ENCODE measurements at regions not wholly inside any gene's neighbourhood (a gene's known extent, or its start where the extent isn't known, plus 50 kb on each side); places are given as distances from the start of the nearest gene placed in this dataset.

- Histone ChIP-seq H3K36me3 (ENCODE audit: control insufficient read depth, insufficient read depth, low read length) (no peaks in the 10 kb centered on the region), H3K27ac (ENCODE audit: low read depth, low read length, severe bottlenecking) (no peak overlapping the region), H3K4me1 (ENCODE audit: control insufficient read depth, insufficient read depth, low read length, poor library complexity, severe bottlenecking) (no peaks in the 10 kb centered on the region), H3K9me3 (ENCODE audit: control insufficient read depth, low read length) (peaks cover 2% of the 10 kb centered on the region), H3K4me3 (ENCODE audit: extremely low read depth, insufficient read depth, low read length, poor library complexity, severe bottlenecking) (no peak overlapping the region)
- WGBS, 2 experiments (ENCODE audit: insufficient coverage in 2 of 2): 94 to 100% methylated on average over 2 of the region's 3 CpGs
Measured at GRCh38 chr11:34794696-34795095, 121.5 kb downstream of the APIP start.

GRCh38 chr11:34793666-34794065, 122.5 kb downstream of the APIP start:
- H3K4me3 ChIP-seq (ENCODE audit: extremely low read depth, insufficient read depth, low read length, poor library complexity, severe bottlenecking): no peak overlapping the region

GRCh38 chr11:34792814-34793258, 123.3 kb downstream of the APIP start:
- Histone ChIP-seq H3K9me3 (ENCODE audit: control insufficient read depth, low read length) (peaks cover 2% of the 10 kb centered on the region), H3K4me1 (ENCODE audit: control insufficient read depth, insufficient read depth, low read length, poor library complexity, severe bottlenecking) (no peaks in the 10 kb centered on the region), H3K4me3 (ENCODE audit: extremely low read depth, insufficient read depth, low read length, poor library complexity, severe bottlenecking) (no peak overlapping the region), H3K27ac (ENCODE audit: low read depth, low read length, severe bottlenecking) (no peak overlapping the region), H3K36me3 (ENCODE audit: control insufficient read depth, insufficient read depth, low read length) (no peaks in the 10 kb centered on the region)
- 85 to 89% methylated on average over 3 to 4 of the region's 4 CpGs for WGBS, 2 experiments (ENCODE audit: insufficient coverage in 2 of 2)

More at GRCh38 chr11:34793666-34794065, 122.5 kb downstream of the APIP start:
- Histone ChIP-seq H3K27ac (ENCODE audit: low read depth, low read length, severe bottlenecking) (no peak overlapping the region), H3K4me1 (ENCODE audit: control insufficient read depth, insufficient read depth, low read length, poor library complexity, severe bottlenecking) (no peaks in the 10 kb centered on the region), H3K36me3 (ENCODE audit: control insufficient read depth, insufficient read depth, low read length) (no peaks in the 10 kb centered on the region), H3K9me3 (ENCODE audit: control insufficient read depth, low read length) (peaks cover 2% of the 10 kb centered on the region)

GRCh38 chr11:34791780-34792542, 124.2 kb downstream of the APIP start:
- Histone ChIP-seq H3K27ac (ENCODE audit: low read depth, low read length, severe bottlenecking) (no peak overlapping the region), H3K4me1 (ENCODE audit: control insufficient read depth, insufficient read depth, low read length, poor library complexity, severe bottlenecking) (no peaks in the 10 kb centered on the region), H3K9me3 (ENCODE audit: control insufficient read depth, low read length) (peaks cover 2% of the 10 kb centered on the region), H3K36me3 (ENCODE audit: control insufficient read depth, insufficient read depth, low read length) (no peaks in the 10 kb centered on the region), H3K4me3 (ENCODE audit: extremely low read depth, insufficient read depth, low read length, poor library complexity, severe bottlenecking) (no peak overlapping the region)
- WGBS, 2 experiments (ENCODE audit: insufficient coverage in 2 of 2): 82 to 96% methylated on average over 3 of the region's 5 CpGs

DNA sequence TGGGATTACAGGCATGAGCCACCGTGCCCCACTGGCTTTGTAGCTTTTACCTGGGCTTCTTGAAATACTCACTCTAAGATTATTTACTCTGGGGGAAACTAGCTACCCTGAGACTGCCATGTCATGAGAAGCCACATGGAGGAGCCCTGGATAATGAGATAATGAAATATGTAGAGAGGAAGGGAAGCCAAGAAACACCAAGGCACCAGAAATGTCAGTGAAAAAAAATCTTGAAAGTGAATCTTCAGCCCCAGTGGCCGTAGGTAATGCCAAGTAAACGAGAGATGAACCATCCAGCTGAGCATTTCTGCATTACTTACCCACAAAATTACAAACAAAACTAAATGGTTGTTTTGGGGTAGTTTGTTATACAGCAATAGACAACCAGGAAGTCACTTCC, 125.6 kb downstream of the APIP start:
- WGBS, 2 experiments (ENCODE audit: insufficient coverage in 2 of 2): 83 to 100% methylated on average over 1 of the region's 3 CpGs
- no peak overlapping the region for H3K4me3 ChIP-seq (ENCODE audit: extremely low read depth, insufficient read depth, low read length, poor library complexity, severe bottlenecking)

GRCh38 chr11:34789196-34789834, 126.9 kb downstream of the APIP start:
- Histone ChIP-seq H3K4me1 (ENCODE audit: control insufficient read depth, insufficient read depth, low read length, poor library complexity, severe bottlenecking) (no peaks in the 10 kb centered on the region), H3K9me3 (ENCODE audit: control insufficient read depth, low read length) (no peaks in the 10 kb centered on the region), H3K27ac (ENCODE audit: low read depth, low read length, severe bottlenecking) (no peak overlapping the region), H3K4me3 (ENCODE audit: extremely low read depth, insufficient read depth, low read length, poor library complexity, severe bottlenecking) (no peak overlapping the region), H3K36me3 (ENCODE audit: control insufficient read depth, insufficient read depth, low read length) (no peaks in the 10 kb centered on the region)
- 70 to 86% methylated on average over 2 to 3 of the region's 4 CpGs for WGBS, 2 experiments (ENCODE audit: insufficient coverage in 2 of 2)

More for the DNA sequence above, 125.6 kb downstream of the APIP start:
- no peaks in the 10 kb centered on the region for H3K36me3 ChIP-seq (ENCODE audit: control insufficient read depth, insufficient read depth, low read length)
- no peak overlapping the region for H3K27ac ChIP-seq (ENCODE audit: low read depth, low read length, severe bottlenecking)
- H3K4me1 ChIP-seq (ENCODE audit: control insufficient read depth, insufficient read depth, low read length, poor library complexity, severe bottlenecking): no peaks in the 10 kb centered on the region
- no peaks in the 10 kb centered on the region for H3K9me3 ChIP-seq (ENCODE audit: control insufficient read depth, low read length)

DNA sequence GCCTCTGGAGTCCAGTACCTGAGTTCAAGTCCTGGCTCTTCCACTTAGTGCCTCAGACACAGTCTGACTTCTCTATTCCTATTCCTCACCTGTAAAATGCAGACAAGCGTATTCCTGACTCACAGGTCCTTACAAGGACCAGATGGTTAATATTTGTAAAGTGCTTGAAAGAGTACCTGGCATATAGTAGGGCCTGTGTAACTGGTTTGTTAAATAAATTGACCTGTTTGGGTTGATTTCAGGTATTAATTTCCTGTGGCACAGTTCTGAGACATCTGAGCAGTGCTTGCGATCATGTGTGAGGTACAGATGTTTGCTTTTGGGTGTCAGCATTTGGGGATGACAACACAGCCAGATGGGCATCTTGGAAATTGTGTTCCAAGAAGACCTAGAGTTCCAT, 127.5 kb downstream of the APIP start:
- WGBS, 2 experiments (ENCODE audit: insufficient coverage in 2 of 2): 86 to 100% methylated on average over 1 of the region's 2 CpGs
- Histone ChIP-seq H3K9me3 (ENCODE audit: control insufficient read depth, low read length) (no peaks in the 10 kb centered on the region), H3K4me1 (ENCODE audit: control insufficient read depth, insufficient read depth, low read length, poor library complexity, severe bottlenecking) (no peaks in the 10 kb centered on the region), H3K4me3 (ENCODE audit: extremely low read depth, insufficient read depth, low read length, poor library complexity, severe bottlenecking) (no peak overlapping the region), H3K36me3 (ENCODE audit: control insufficient read depth, insufficient read depth, low read length) (no peaks in the 10 kb centered on the region), H3K27ac (ENCODE audit: low read depth, low read length, severe bottlenecking) (no peak overlapping the region)

DNA sequence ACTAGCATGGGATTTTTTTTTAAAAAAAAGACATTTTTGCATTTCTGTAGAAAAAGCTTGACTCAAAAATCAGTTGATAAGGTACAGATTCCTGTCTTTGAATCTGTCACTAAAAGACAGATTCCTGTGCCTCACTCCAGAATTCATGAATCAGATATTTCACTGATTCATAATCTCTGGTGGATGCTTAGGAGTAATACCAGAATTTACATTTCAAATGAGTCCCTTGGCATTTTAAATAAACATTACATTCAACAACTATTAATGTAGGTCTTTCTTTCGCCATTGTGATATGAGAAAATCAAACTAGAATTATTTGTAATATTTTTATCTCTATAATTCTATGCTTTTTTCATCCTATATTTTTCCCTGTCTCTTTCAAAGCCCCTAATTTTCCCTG, 128.3 kb downstream of the APIP start:
- Histone ChIP-seq H3K27ac (ENCODE audit: low read depth, low read length, severe bottlenecking) (no peak overlapping the region), H3K4me3 (ENCODE audit: extremely low read depth, insufficient read depth, low read length, poor library complexity, severe bottlenecking) (no peak overlapping the region), H3K4me1 (ENCODE audit: control insufficient read depth, insufficient read depth, low read length, poor library complexity, severe bottlenecking) (no peaks in the 10 kb centered on the region), H3K9me3 (ENCODE audit: control insufficient read depth, low read length) (no peaks in the 10 kb centered on the region), H3K36me3 (ENCODE audit: control insufficient read depth, insufficient read depth, low read length) (no peaks in the 10 kb centered on the region)
- WGBS, 2 experiments (ENCODE audit: insufficient coverage in 2 of 2): no CpG with 5 or more reads among the region's 1 CpG

GRCh38 chr11:34787348-34787747, 128.8 kb downstream of the APIP start:
- Histone ChIP-seq H3K4me1 (ENCODE audit: control insufficient read depth, insufficient read depth, low read length, poor library complexity, severe bottlenecking) (no peaks in the 10 kb centered on the region), H3K4me3 (ENCODE audit: extremely low read depth, insufficient read depth, low read length, poor library complexity, severe bottlenecking) (no peak overlapping the region), H3K27ac (ENCODE audit: low read depth, low read length, severe bottlenecking) (no peak overlapping the region), H3K9me3 (ENCODE audit: control insufficient read depth, low read length) (no peaks in the 10 kb centered on the region), H3K36me3 (ENCODE audit: control insufficient read depth, insufficient read depth, low read length) (no peaks in the 10 kb centered on the region)
- WGBS, 2 experiments (ENCODE audit: insufficient coverage in 2 of 2): no CpG with 5 or more reads among the region's 1 CpG

DNA sequence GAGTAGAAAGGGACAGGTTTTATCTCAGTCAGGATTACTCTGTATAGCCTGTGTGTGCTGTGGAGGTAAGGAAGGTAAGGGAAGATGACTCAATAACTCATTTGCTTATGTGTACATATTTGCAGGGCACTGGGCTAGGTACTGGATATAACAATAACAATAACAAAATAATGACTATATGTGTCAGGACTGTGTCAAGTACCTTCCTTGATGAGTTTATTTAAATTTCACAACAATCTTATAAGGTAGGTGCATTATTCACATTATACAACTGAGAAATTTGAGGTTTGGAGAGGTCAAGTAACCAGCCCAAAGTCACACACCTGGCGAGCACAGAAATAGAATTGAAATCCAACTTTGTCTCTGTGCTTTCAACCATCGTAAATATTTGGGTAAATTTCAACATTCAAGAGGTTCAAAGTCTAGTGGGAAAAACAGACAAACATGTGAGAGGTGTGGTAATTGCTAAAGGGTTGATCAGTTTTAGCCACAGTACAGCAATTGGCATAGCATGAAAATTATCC, 131.8 kb downstream of the APIP start:
- no peaks in the 10 kb centered on the region for H3K36me3 ChIP-seq (ENCODE audit: control insufficient read depth, insufficient read depth, low read length)
- H3K9me3 ChIP-seq (ENCODE audit: control insufficient read depth, low read length): no peaks in the 10 kb centered on the region
- no peak overlapping the region for H3K4me3 ChIP-seq (ENCODE audit: extremely low read depth, insufficient read depth, low read length, poor library complexity, severe bottlenecking)
- no peak overlapping the region for H3K27ac ChIP-seq (ENCODE audit: low read depth, low read length, severe bottlenecking)
- no peaks in the 10 kb centered on the region for H3K4me1 ChIP-seq (ENCODE audit: control insufficient read depth, insufficient read depth, low read length, poor library complexity, severe bottlenecking)
- WGBS, 2 experiments (ENCODE audit: insufficient coverage in 2 of 2): 70 to 75% methylated on average over 2 of the region's 2 CpGs

- WGBS, 2 experiments (ENCODE audit: insufficient coverage in 2 of 2): 93 to 94% methylated on average over 2 of the region's 3 CpGs
- Histone ChIP-seq H3K27ac (ENCODE audit: low read depth, low read length, severe bottlenecking) (no peak overlapping the region), H3K36me3 (ENCODE audit: control insufficient read depth, insufficient read depth, low read length) (no peaks in the 10 kb centered on the region)
Measured at GRCh38 chr11:34783816-34784317, 132.3 kb downstream of the APIP start.

More at GRCh38 chr11:34783816-34784317, 132.3 kb downstream of the APIP start:
- Histone ChIP-seq H3K9me3 (ENCODE audit: control insufficient read depth, low read length) (no peaks in the 10 kb centered on the region), H3K4me1 (ENCODE audit: control insufficient read depth, insufficient read depth, low read length, poor library complexity, severe bottlenecking) (no peaks in the 10 kb centered on the region), H3K4me3 (ENCODE audit: extremely low read depth, insufficient read depth, low read length, poor library complexity, severe bottlenecking) (no peak overlapping the region)

All from mesodermal cell (in vitro differentiated cells).